GM12878 (cell line): ENCODE measurements at regions not wholly inside any gene's neighbourhood (a gene's known extent, or its start where the extent isn't known, plus 50 kb on each side); places are given as distances from the start of the nearest gene placed in this dataset.

Experiments
- ATAC-seq: fragments of 200-7000 bp; cut with Tn5 transposase; 3 replicates; pipeline ENCODE4 v1.9.1; 2020; ENCODE audit warnings: mild to moderate bottlenecking, moderate library complexity
- BruUV-seq: library from RNA; stranded (reverse); fragments of 400-500 nt; replicated peaks from 2 replicates; lab custom pipeline; 2021; lab: Mats Ljungman, UMichigan
- CTCF ChIA-PET: fragments of 300-600 bp; sonication (Branson Sonifier 250); formaldehyde crosslinking; extraction: SDS; loops from one replicate; lab custom pipeline; 2021; ENCODE audit warnings: inconsistent platforms; lab: Yijun Ruan, JAX
- POLR2A ChIA-PET: fragments of 350-600 bp; formaldehyde crosslinking; extraction: SDS; loops from one replicate; lab custom pipeline; 2021; ENCODE audit warnings: inconsistent platforms; lab: Charles Lee
- RAD21 ChIA-PET: fragments of 300-600 bp; sonication (Branson Sonifier 250); formaldehyde crosslinking; loops from one replicate; lab custom pipeline; 2023; ENCODE audit warnings: antibody characterized with exemption; ENCODE audit not compliant: unreplicated experiment; lab: Charles Lee
- SMC1A ChIA-PET: fragments of 300-600 bp; sonication (Branson Sonifier 250); formaldehyde crosslinking; loops from one replicate; lab custom pipeline; 2023; ENCODE audit not compliant: unreplicated experiment, uncharacterized antibody; lab: Charles Lee
- DNase-seq: peaks from one replicate; pipeline ENCODE4 v3.0.0-alpha.2; 2011; ENCODE audit warnings: low read depth, low spot score
- FAIRE-seq: peaks from 3 replicates; lab custom pipeline; 2011; peaks lifted over from hg19 to GRCh38; lab: Jason Lieb, UNC
- H2AFZ ChIP-seq: 2 replicates; pipeline ENCODE4 v1.6.0; 2011; ENCODE audit warnings: low read depth, low read length, control low read depth; ENCODE audit not compliant: control insufficient read depth
- H3K27ac ChIP-seq: 2 replicates; pipeline ENCODE4 v1.5.1; 2011; ENCODE audit warnings: control low read depth; ENCODE audit not compliant: control insufficient read depth, insufficient read depth
- H3K27me3 ChIP-seq, 2 experiments: replicated peaks in 1 of 2; 2 replicates each; pipeline versions ENCODE4 v1.6.0 to v1.6.1; 2011; ENCODE audit warnings: low read length in 1 of 2; ENCODE audit not compliant: control insufficient read depth in 2 of 2, insufficient read depth in 2 of 2
- H3K36me3 ChIP-seq, 2 experiments: 2 replicates each; pipeline ENCODE4 v1.5.1; 2011; ENCODE audit warnings: low read length in 1 of 2; ENCODE audit not compliant: control insufficient read depth in 2 of 2, insufficient read depth in 2 of 2
- H3K4me1 ChIP-seq: 2 replicates; pipeline ENCODE4 v1.6.1; 2011; ENCODE audit warnings: mild to moderate bottlenecking, low read length, moderate library complexity, mixed read lengths; ENCODE audit not compliant: control insufficient read depth, insufficient read depth
- H3K4me2 ChIP-seq: 2 replicates; pipeline ENCODE4 v1.6.0; 2011; ENCODE audit warnings: control low read depth; ENCODE audit not compliant: control insufficient read depth, insufficient read depth
- H3K4me3 ChIP-seq: fragments of 200-600 bp; sonication (generic); 2 replicates; pipeline ENCODE4 v1.5.1; 2016
- H3K79me2 ChIP-seq: 2 replicates; pipeline ENCODE4 v1.6.0; 2011; ENCODE audit warnings: low read length; ENCODE audit not compliant: control insufficient read depth, insufficient read depth
- H3K9ac ChIP-seq: 2 replicates; pipeline ENCODE4 v1.8.0; 2011; ENCODE audit warnings: low read length, control low read depth, mixed read lengths; ENCODE audit not compliant: control insufficient read depth, insufficient read depth
- H3K9me3 ChIP-seq: replicated peaks from 3 replicates; pipeline ENCODE4 v1.5.1; 2011; ENCODE audit warnings: mild to moderate bottlenecking, low read length; ENCODE audit not compliant: control insufficient read depth, insufficient read depth
- H4K20me1 ChIP-seq: 2 replicates; pipeline ENCODE4 v1.6.0; 2011; ENCODE audit not compliant: control insufficient read depth, insufficient read depth
- ASH2L ChIP-seq: fragments of 300-600, 200-600 bp; sonication (generic); IDR thresholded peaks from 2 replicates; pipeline ENCODE4 v1.6.1; 2017; ENCODE audit warnings: low read depth, mild to moderate bottlenecking, borderline replicate concordance
- DPF2 ChIP-seq: fragments of 450-650 bp; IDR thresholded peaks from 2 replicates; pipeline ENCODE4 v1.6.1; 2017; ENCODE audit warnings: mild to moderate bottlenecking
- IKZF1 ChIP-seq: fragments of 450-650 bp; conservative IDR thresholded peaks from 2 replicates; pipeline ENCODE4 v1.6.1; 2017; ENCODE audit warnings: antibody characterized with exemption, mild to moderate bottlenecking
- NBN ChIP-seq: fragments of 450-650 bp; IDR thresholded peaks from 2 replicates; pipeline ENCODE4 v1.6.1; 2016
- RUNX3 ChIP-seq: IDR thresholded peaks from 2 replicates; pipeline ENCODE4 v1.6.1; 2012; ENCODE audit warnings: low read length, inconsistent platforms
- TARDBP ChIP-seq: IDR thresholded peaks from 2 replicates; pipeline ENCODE4 v1.6.1; 2016; ENCODE audit warnings: borderline replicate concordance
- USF2 ChIP-seq: IDR thresholded peaks from 2 replicates; pipeline ENCODE4 v1.6.1; 2011; ENCODE audit warnings: low read depth, low read length, improper control_type of control experiment, borderline replicate concordance
- ZNF24 ChIP-seq: fragments of 450-650 bp; IDR thresholded peaks from 2 replicates; pipeline ENCODE4 v1.6.1; 2017; ENCODE audit warnings: antibody characterized with exemption, mild to moderate bottlenecking
- WGBS: methylation state at CpG from one replicate; pipeline ENCODE4 v1.1.6; 2016; ENCODE audit warnings: low lambda C conversion rate; ENCODE audit not compliant: insufficient replicate concordance, insufficient coverage; ENCODE audit errors: missing lambda C conversion rate; 5-methylcytosine and 5-hydroxymethylcytosine counted together
- in situ Hi-C: fragments of 300-500 bp; cut with MboI; formaldehyde crosslinking; loops from 9 replicates; pipeline ENCODE4 v1.14.3; 2018; ENCODE audit warnings: mixed read lengths
- intact Hi-C: fragments of 100-400 bp; cut with micrococcal nuclease; formaldehyde crosslinking; loops from one replicate; pipeline ENCODE4 v1.14.2; 2022; ENCODE audit not compliant: unreplicated experiment
- TF ChIP-seq, protein P1 (sequence below): fragments of 150-350 bp; IDR thresholded peaks from 2 replicates; pipeline ENCODE4 v1.6.1; 2014; ENCODE audit warnings: mild to moderate bottlenecking, low read depth, low read length
- TF ChIP-seq, protein P2 (sequence below): fragments of 450-650 bp; IDR thresholded peaks from 2 replicates; pipeline ENCODE4 v1.6.1; 2018; ENCODE audit warnings: mild to moderate bottlenecking, low read depth, moderate library complexity; ENCODE audit not compliant: partially characterized antibody

DNA sequence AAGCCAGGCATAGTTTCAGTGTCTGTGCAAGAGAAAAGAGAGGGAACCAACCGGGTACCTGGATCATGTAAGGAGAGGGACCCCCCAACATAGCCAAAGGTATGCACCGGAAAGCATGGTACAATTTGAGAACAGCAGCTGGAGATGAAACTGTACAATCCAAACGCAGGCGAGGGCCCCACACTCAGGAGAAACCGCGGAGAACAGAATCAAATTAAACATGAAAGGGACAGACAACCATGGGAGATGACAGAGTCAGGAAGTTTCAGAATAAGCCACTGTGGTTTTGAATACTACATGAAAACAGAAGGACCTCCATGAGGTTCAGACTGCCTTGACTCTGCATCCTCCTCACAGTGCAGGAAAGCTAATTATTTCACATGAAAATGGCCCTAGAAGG lies 62.9 kb upstream of the SPATA13 start:
- Histone ChIP-seq H3K9ac (no peak overlapping the region), H3K9me3 (no peaks in the 10 kb centered on the region), H3K27me3 (no peaks in the 10 kb centered on the region), H2AFZ (no peak overlapping the region), H4K20me1 (no peaks in the 10 kb centered on the region), H3K27ac (no peak overlapping the region), H3K4me1 (peaks cover 3% of the 10 kb centered on the region; the same call in 1 of the 2 replicates), H3K4me3 (no peak overlapping the region), H3K4me2 (no peak overlapping the region), H3K36me3 (no peaks in the 10 kb centered on the region), H3K79me2 (no peaks in the 10 kb centered on the region)
- ChIA-PET POLR2A (no interaction called here), RAD21 (no interaction called here), CTCF (no interaction called here), SMC1A (no interaction called here)
- peak; percentile 72 for ATAC-seq
- WGBS, result 24% methylated on average over 6 of the region's 6 CpGs
- in situ Hi-C loops, result no loop called here
- no peak for FAIRE-seq
- TF ChIP-seq, protein P1, sequence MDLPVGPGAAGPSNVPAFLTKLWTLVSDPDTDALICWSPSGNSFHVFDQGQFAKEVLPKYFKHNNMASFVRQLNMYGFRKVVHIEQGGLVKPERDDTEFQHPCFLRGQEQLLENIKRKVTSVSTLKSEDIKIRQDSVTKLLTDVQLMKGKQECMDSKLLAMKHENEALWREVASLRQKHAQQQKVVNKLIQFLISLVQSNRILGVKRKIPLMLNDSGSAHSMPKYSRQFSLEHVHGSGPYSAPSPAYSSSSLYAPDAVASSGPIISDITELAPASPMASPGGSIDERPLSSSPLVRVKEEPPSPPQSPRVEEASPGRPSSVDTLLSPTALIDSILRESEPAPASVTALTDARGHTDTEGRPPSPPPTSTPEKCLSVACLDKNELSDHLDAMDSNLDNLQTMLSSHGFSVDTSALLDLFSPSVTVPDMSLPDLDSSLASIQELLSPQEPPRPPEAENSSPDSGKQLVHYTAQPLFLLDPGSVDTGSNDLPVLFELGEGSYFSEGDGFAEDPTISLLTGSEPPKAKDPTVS, result no peak
- TF ChIP-seq DPF2 (no peak), IKZF1 (0 out of 2 replicates have a peak, but pooled peaks have one; percentile 16), USF2 (no peak), NBN (no peak), TARDBP (no peak), ZNF24 (no peak), RUNX3 (peak; percentile 36; the same call in 1 of the 2 replicates), ASH2L (no peak)
- TF ChIP-seq, protein P2, sequence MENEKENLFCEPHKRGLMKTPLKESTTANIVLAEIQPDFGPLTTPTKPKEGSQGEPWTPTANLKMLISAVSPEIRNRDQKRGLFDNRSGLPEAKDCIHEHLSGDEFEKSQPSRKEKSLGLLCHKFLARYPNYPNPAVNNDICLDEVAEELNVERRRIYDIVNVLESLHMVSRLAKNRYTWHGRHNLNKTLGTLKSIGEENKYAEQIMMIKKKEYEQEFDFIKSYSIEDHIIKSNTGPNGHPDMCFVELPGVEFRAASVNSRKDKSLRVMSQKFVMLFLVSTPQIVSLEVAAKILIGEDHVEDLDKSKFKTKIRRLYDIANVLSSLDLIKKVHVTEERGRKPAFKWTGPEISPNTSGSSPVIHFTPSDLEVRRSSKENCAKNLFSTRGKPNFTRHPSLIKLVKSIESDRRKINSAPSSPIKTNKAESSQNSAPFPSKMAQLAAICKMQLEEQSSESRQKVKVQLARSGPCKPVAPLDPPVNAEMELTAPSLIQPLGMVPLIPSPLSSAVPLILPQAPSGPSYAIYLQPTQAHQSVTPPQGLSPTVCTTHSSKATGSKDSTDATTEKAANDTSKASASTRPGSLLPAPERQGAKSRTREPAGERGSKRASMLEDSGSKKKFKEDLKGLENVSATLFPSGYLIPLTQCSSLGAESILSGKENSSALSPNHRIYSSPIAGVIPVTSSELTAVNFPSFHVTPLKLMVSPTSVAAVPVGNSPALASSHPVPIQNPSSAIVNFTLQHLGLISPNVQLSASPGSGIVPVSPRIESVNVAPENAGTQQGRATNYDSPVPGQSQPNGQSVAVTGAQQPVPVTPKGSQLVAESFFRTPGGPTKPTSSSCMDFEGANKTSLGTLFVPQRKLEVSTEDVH, result no peak
- BruUV-seq, result no TSS peak
- intact Hi-C loops, result no loop called here
- DNase-seq, result no peak
